CD4-positive, CD25-positive, alpha-beta regulatory T cell (primary cell): ENCODE measurements at regions not wholly inside any gene's neighbourhood (a gene's known extent, or its start where the extent isn't known, plus 50 kb on each side); places are given as distances from the start of the nearest gene placed in this dataset.

Source experiments
- ATAC-seq, 2 donors: fragments of 150-1000 bp; cut with Tn5 transposase; one replicate each; pipeline ENCODE4 v1.10.0; 2021; ENCODE audit warnings: low read depth in 2 of 2, moderate number of reproducible peaks in 2 of 2, moderate library complexity in 1 of 2
- DNase-seq, 3 donors: peaks; one replicate each; pipeline versions ENCODE4 v3.0.0 to v3.0.0-alpha.2; 2012 to 2022; ENCODE audit warnings: mixed read lengths in 1 of 3
- H3K27ac ChIP-seq: one replicate; pipeline ENCODE4 v1.7.0; 2013; ENCODE audit warnings: mild to moderate bottlenecking, low read length; ENCODE audit not compliant: insufficient read depth, poor library complexity, severe bottlenecking
- H3K27me3 ChIP-seq: one replicate; pipeline ENCODE4 v1.7.0; 2013; ENCODE audit warnings: low read length; ENCODE audit not compliant: control insufficient read depth, insufficient read depth
- H3K36me3 ChIP-seq: one replicate; pipeline ENCODE4 v1.7.0; 2013; ENCODE audit warnings: mild to moderate bottlenecking, low read length, moderate library complexity; ENCODE audit not compliant: control insufficient read depth, insufficient read depth
- H3K4me1 ChIP-seq: 2 replicates; pipeline ENCODE4 v1.7.0; 2013; ENCODE audit warnings: mild to moderate bottlenecking, low read length; ENCODE audit not compliant: insufficient read depth, control insufficient read depth, poor library complexity, severe bottlenecking
- H3K4me3 ChIP-seq: one replicate; pipeline ENCODE4 v1.7.0; 2013; ENCODE audit warnings: low read depth, mild to moderate bottlenecking, low read length, moderate library complexity
- H3K9me3 ChIP-seq, 2 experiments: 1 replicate in 1 of 2; 2 replicates in 1 of 2; pipeline ENCODE4 v1.7.0; 2013; ENCODE audit warnings: low read length in 2 of 2, mild to moderate bottlenecking in 1 of 2, moderate library complexity in 1 of 2; ENCODE audit not compliant: control insufficient read depth in 2 of 2
- H3K27ac Mint-ChIP-seq, 3 donors: one replicate each; pipeline ENCODE4 v1.8.0; 2020 to 2022; ENCODE audit warnings: mild to moderate bottlenecking in 3 of 3, mixed read lengths in 3 of 3, moderate library complexity in 2 of 3
- H3K27me3 Mint-ChIP-seq: one replicate; pipeline ENCODE4 v1.8.0; 2022; ENCODE audit warnings: mild to moderate bottlenecking, mixed read lengths
- H3K36me3 Mint-ChIP-seq: one replicate; pipeline ENCODE4 v1.8.0; 2020; ENCODE audit warnings: mixed read lengths
- H3K4me1 Mint-ChIP-seq, 4 donors: one replicate each; pipeline ENCODE4 v1.8.0; 2020 to 2022; ENCODE audit warnings: mixed read lengths in 4 of 4, mild to moderate bottlenecking in 1 of 4
- H3K4me3 Mint-ChIP-seq, 4 donors: one replicate each; pipeline ENCODE4 v1.8.0; 2020 to 2022; ENCODE audit warnings: mild to moderate bottlenecking in 4 of 4, mixed read lengths in 4 of 4, moderate library complexity in 3 of 4
- H3K9me3 Mint-ChIP-seq, 7 donors: one replicate each; pipeline ENCODE4 v1.8.0; 2020 to 2022; ENCODE audit warnings: mixed read lengths in 7 of 7, mild to moderate bottlenecking in 3 of 7, moderate library complexity in 2 of 7

DNA sequence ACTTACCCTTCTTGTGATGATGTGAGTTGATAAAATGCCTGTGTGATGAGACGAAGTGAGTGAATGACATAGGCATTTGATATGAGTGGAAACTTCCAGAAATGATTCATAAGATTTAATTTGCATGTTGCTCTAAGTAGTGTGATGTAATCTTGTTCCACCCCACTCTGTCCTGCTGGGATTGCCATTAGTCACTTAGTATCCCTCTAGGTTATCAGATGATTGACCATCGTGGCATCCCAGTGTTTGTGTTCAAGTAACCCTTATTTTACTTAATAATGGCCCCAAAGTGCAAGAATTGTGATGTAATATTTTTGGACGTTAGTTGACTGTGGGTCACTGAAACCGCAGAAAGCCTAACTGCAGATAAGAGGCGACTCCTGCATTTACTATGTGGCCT lies 214.4 kb upstream of the DIO2 start:
- Histone ChIP-seq H3K36me3 (no peaks in the 10 kb centered on the region), H3K4me3 (no peak overlapping the region), H3K9me3 (no peaks in the 10 kb centered on the region), H3K27me3 (no peaks in the 10 kb centered on the region), H3K27ac (no peak overlapping the region), H3K4me1 (no peaks in the 10 kb centered on the region)
- H3K9me3 Mint-ChIP-seq, result no peaks in the 10 kb centered on the region
- H3K4me1 Mint-ChIP-seq, result no peaks in the 10 kb centered on the region
- H3K27me3 Mint-ChIP-seq, result no peaks in the 10 kb centered on the region
- DNase-seq, result no peak
- no peaks in the 10 kb centered on the region for H3K36me3 Mint-ChIP-seq
- no peak for ATAC-seq
- no peak overlapping the region for H3K27ac Mint-ChIP-seq
- H3K4me3 Mint-ChIP-seq, result no peak overlapping the region

GRCh38 chr14:80419769-80420168 lies 208.5 kb upstream of the DIO2 start:
- Histone ChIP-seq H3K27me3 (no peaks in the 10 kb centered on the region), H3K27ac (no peak overlapping the region), H3K4me3 (no peak overlapping the region), H3K4me1 (no peaks in the 10 kb centered on the region), H3K36me3 (no peaks in the 10 kb centered on the region), H3K9me3 (no peaks in the 10 kb centered on the region)
- Mint-ChIP-seq H3K27ac (no peak overlapping the region), H3K27me3 (peaks cover 4% of the 10 kb centered on the region), H3K9me3 (peaks cover 0 to 9% (median 0%) of the 10 kb centered on the region in 7 donors), H3K4me3 (no peak overlapping the region), H3K36me3 (no peaks in the 10 kb centered on the region), H3K4me1 (no peaks in the 10 kb centered on the region)
- no peak for DNase-seq
- no peak for ATAC-seq

GRCh38 chr14:80419345-80419744 lies 208.0 kb upstream of the DIO2 start:
- Histone ChIP-seq H3K27ac (no peak overlapping the region), H3K4me1 (no peaks in the 10 kb centered on the region), H3K36me3 (no peaks in the 10 kb centered on the region), H3K4me3 (no peak overlapping the region), H3K9me3 (no peaks in the 10 kb centered on the region), H3K27me3 (no peaks in the 10 kb centered on the region)
- H3K27ac Mint-ChIP-seq, result no peak overlapping the region
- no peaks in the 10 kb centered on the region for H3K36me3 Mint-ChIP-seq
- no peak for DNase-seq
- peaks cover 4% of the 10 kb centered on the region for H3K27me3 Mint-ChIP-seq
- no peak for ATAC-seq
- no peak overlapping the region for H3K4me3 Mint-ChIP-seq
- no peaks in the 10 kb centered on the region for H3K4me1 Mint-ChIP-seq
- H3K9me3 Mint-ChIP-seq, result peaks cover 0 to 9% (median 0%) of the 10 kb centered on the region in 7 donors

GRCh38 chr14:80415636-80416035 lies 204.3 kb upstream of the DIO2 start:
- H3K4me1 ChIP-seq, result no peaks in the 10 kb centered on the region
- no peaks in the 10 kb centered on the region for H3K27me3 ChIP-seq
- DNase-seq, result no peak
- H3K36me3 ChIP-seq, result no peaks in the 10 kb centered on the region
- H3K27me3 Mint-ChIP-seq, result peaks cover 12% of the 10 kb centered on the region
- H3K9me3 Mint-ChIP-seq, result peaks cover 0 to 9% (median 0%) of the 10 kb centered on the region in 7 donors
- no peak overlapping the region for H3K27ac ChIP-seq
- H3K4me3 ChIP-seq, result no peak overlapping the region
- ATAC-seq, result no peak
- H3K9me3 ChIP-seq, result no peaks in the 10 kb centered on the region
- H3K27ac Mint-ChIP-seq, result no peak overlapping the region
- H3K4me1 Mint-ChIP-seq, result no peaks in the 10 kb centered on the region
- no peak overlapping the region for H3K4me3 Mint-ChIP-seq
- H3K36me3 Mint-ChIP-seq, result no peaks in the 10 kb centered on the region

DNA sequence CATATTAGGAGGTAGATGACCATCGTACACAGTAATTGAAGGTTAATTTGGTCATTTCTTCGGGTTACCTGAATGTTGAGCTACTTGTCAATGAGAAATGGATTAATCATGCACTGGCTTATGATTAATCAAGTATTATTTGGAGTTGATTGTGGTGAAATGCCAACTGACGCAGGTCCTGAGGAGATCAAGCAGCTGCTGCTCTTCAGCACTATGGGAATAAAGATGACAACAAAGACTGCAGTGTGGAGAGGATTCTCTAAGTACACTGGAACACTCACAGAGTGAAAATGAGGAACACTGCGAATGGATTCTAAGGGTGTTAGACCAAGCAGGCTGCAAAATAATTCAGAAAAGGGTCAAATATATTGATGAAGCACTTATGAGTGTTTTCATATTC lies 202.8 kb upstream of the DIO2 start:
- Histone ChIP-seq H3K4me1 (no peaks in the 10 kb centered on the region), H3K4me3 (no peak overlapping the region), H3K27me3 (no peaks in the 10 kb centered on the region), H3K27ac (no peak overlapping the region), H3K9me3 (no peaks in the 10 kb centered on the region), H3K36me3 (no peaks in the 10 kb centered on the region)
- Mint-ChIP-seq H3K27ac (no peak overlapping the region), H3K4me3 (no peak overlapping the region), H3K4me1 (no peaks in the 10 kb centered on the region), H3K27me3 (peaks cover 12% of the 10 kb centered on the region), H3K36me3 (no peaks in the 10 kb centered on the region), H3K9me3 (peaks cover 0 to 9% (median 0%) of the 10 kb centered on the region in 7 donors)
- ATAC-seq, result no peak
- no peak for DNase-seq

- Histone ChIP-seq H3K9me3 (no peaks in the 10 kb centered on the region), H3K36me3 (no peaks in the 10 kb centered on the region), H3K27me3 (no peaks in the 10 kb centered on the region), H3K4me1 (no peaks in the 10 kb centered on the region), H3K4me3 (no peak overlapping the region), H3K27ac (no peak overlapping the region)
- Mint-ChIP-seq H3K4me1 (no peaks in the 10 kb centered on the region), H3K27me3 (peaks cover 5% of the 10 kb centered on the region), H3K9me3 (peaks cover 0 to 4% (median 2%) of the 10 kb centered on the region in 7 donors), H3K27ac (no peak overlapping the region), H3K36me3 (no peaks in the 10 kb centered on the region), H3K4me3 (no peak overlapping the region)
- ATAC-seq, result no peak
- no peak for DNase-seq
Observed at GRCh38 chr14:80404413-80404812, 193.1 kb upstream of the DIO2 start.

DNA sequence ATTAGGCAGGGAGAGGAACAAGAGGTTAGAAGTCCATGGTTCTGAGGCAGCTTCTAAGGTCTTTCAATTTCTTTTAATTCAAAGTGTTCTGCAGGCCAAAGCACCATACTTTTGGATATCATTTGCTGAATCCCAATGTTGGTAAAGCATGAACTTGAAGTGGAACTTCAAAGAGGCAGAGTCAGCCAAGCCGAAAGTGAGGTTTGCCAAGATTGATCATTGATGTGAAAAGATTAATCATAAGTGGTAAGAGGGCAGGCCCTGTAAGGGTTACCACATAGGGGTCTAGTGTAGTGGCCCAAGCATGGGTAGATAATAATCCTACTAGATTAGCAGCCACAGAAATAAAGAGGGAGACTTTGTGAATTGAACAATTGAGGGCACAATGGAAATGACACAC lies 191.7 kb upstream of the DIO2 start:
- no peaks in the 10 kb centered on the region for H3K36me3 ChIP-seq
- no peak overlapping the region for H3K27ac Mint-ChIP-seq
- H3K27me3 ChIP-seq, result no peaks in the 10 kb centered on the region
- no peak overlapping the region for H3K27ac ChIP-seq
- H3K4me1 Mint-ChIP-seq, result no peaks in the 10 kb centered on the region
- H3K4me1 ChIP-seq, result no peaks in the 10 kb centered on the region
- H3K4me3 ChIP-seq, result no peak overlapping the region
- H3K36me3 Mint-ChIP-seq, result no peaks in the 10 kb centered on the region
- peaks cover 5% of the 10 kb centered on the region for H3K27me3 Mint-ChIP-seq
- no peak overlapping the region for H3K4me3 Mint-ChIP-seq
- peaks cover 0 to 1% of the 10 kb centered on the region in 2 experiments for H3K9me3 ChIP-seq
- H3K9me3 Mint-ChIP-seq, result peaks cover 0 to 7% (median 2%) of the 10 kb centered on the region in 7 donors
- no peak for ATAC-seq
- DNase-seq, result no peak

- Mint-ChIP-seq H3K36me3 (no peaks in the 10 kb centered on the region), H3K4me3 (no peak overlapping the region), H3K27me3 (no peaks in the 10 kb centered on the region)
Observed at GRCh38 chr14:80395031-80395430, 183.7 kb upstream of the DIO2 start.

More at GRCh38 chr14:80395031-80395430, 183.7 kb upstream of the DIO2 start:
- Histone ChIP-seq H3K9me3 (peaks cover 0 to 6% of the 10 kb centered on the region in 2 experiments), H3K4me1 (no peaks in the 10 kb centered on the region), H3K36me3 (no peaks in the 10 kb centered on the region), H3K4me3 (no peak overlapping the region), H3K27me3 (no peaks in the 10 kb centered on the region), H3K27ac (no peak overlapping the region)
- H3K9me3 Mint-ChIP-seq, result peaks cover 0 to 15% (median 4%) of the 10 kb centered on the region in 7 donors
- H3K27ac Mint-ChIP-seq, result no peak overlapping the region
- DNase-seq (no peak), ATAC-seq (no peak)
- H3K4me1 Mint-ChIP-seq, result no peaks in the 10 kb centered on the region
